ENCODE measurements at regions not wholly inside any gene's neighbourhood (a gene's known extent, or its start where the extent isn't known, plus 50 kb on each side); places are given as distances from the start of the nearest gene placed in this dataset.
"Not testable (repeated sequence)": the region's sequence is repeated elsewhere in the genome, so short reads cannot be mapped to it uniquely, and the experiment has no call there.

GRCh38 chr17:16861152-16861551 lies 110.8 kb downstream of the TNFRSF13B start:
- not testable (repeated sequence) for TF ChIP-seq CTCF (IDR thresholded peaks at IDR 0.05); FOSL2 (IDR thresholded peaks at IDR 0.05; ENCODE audit: borderline replicate concordance, low read depth); PBX3 (IDR thresholded peaks at IDR 0.05); YY1 (IDR thresholded peaks at IDR 0.05; ENCODE audit: low read depth); NFIC (IDR thresholded peaks at IDR 0.05; ENCODE audit: borderline replicate concordance); MAX (IDR thresholded peaks at IDR 0.05; ENCODE audit: low read depth); EP300 (IDR thresholded peaks at IDR 0.05; ENCODE audit: borderline replicate concordance in 1 of 2, low read depth in 1 of 2, low read length in 1 of 2); ZBTB33 (IDR thresholded peaks at IDR 0.05; ENCODE audit: borderline replicate concordance, low read depth); USF1 (IDR thresholded peaks at IDR 0.05; ENCODE audit: borderline replicate concordance, low read depth); REST (IDR thresholded peaks at IDR 0.05; ENCODE audit: low read depth, low read length); USF2 (IDR thresholded peaks at IDR 0.05; ENCODE audit: borderline replicate concordance, low read depth, low read length); RAD21 (IDR thresholded peaks at IDR 0.05; ENCODE audit: low read length)

Measured in SK-N-SH (cell line).